ENCODE measurements at regions not wholly inside any gene's neighbourhood (a gene's known extent, or its start where the extent isn't known, plus 50 kb on each side); places are given as distances from the start of the nearest gene placed in this dataset.

GRCh38 chr12:77351860-77352259, 286.5 kb upstream of the E2F7 start:
- no peak for DNase-seq (ENCODE audit: low spot score)

- DNase-seq (ENCODE audit: low spot score): no peak
These were observed 284.5 kb upstream of the E2F7 start for GRCh38 chr12:77349689-77350370.

- no peak for DNase-seq (ENCODE audit: low spot score)
These were observed 281.6 kb upstream of the E2F7 start for GRCh38 chr12:77347017-77347416.

- DNase-seq (ENCODE audit: low spot score): no peak
These were observed 280.0 kb upstream of the E2F7 start for GRCh38 chr12:77345336-77345735.

- no peak for DNase-seq (ENCODE audit: low spot score)
These were observed 279.3 kb upstream of the E2F7 start for GRCh38 chr12:77344651-77345050.

- DNase-seq (ENCODE audit: low spot score): no peak
These were observed 277.9 kb upstream of the E2F7 start for GRCh38 chr12:77343291-77343690.

GRCh38 chr12:77342253-77342652, 276.9 kb upstream of the E2F7 start:
- DNase-seq (ENCODE audit: low spot score): no peak

GRCh38 chr12:77339610-77340009, 274.2 kb upstream of the E2F7 start:
- no peak for DNase-seq (ENCODE audit: low spot score)

GRCh38 chr12:77337362-77337761, 272.0 kb upstream of the E2F7 start:
- DNase-seq (ENCODE audit: low spot score): no peak

- no peak for DNase-seq (ENCODE audit: low spot score)
These were observed 269.4 kb upstream of the E2F7 start for GRCh38 chr12:77334806-77335205.

- no peak for DNase-seq (ENCODE audit: low spot score)
These were observed 263.0 kb upstream of the E2F7 start for GRCh38 chr12:77328326-77328725.

GRCh38 chr12:77325511-77326236, 260.3 kb upstream of the E2F7 start:
- DNase-seq (ENCODE audit: low spot score): no peak

- DNase-seq (ENCODE audit: low spot score): peak; percentile 71
These were observed 259.5 kb upstream of the E2F7 start for GRCh38 chr12:77324763-77325468.

- DNase-seq (ENCODE audit: low spot score): no peak
These were observed 259.0 kb upstream of the E2F7 start for GRCh38 chr12:77324416-77324762.

GRCh38 chr12:77323788-77324415, 258.5 kb upstream of the E2F7 start:
- no peak for DNase-seq (ENCODE audit: low spot score)

- no peak for DNase-seq (ENCODE audit: low spot score)
These were observed 253.8 kb upstream of the E2F7 start for GRCh38 chr12:77319166-77319565.

- no peak for DNase-seq (ENCODE audit: low spot score)
These were observed 250.0 kb upstream of the E2F7 start for GRCh38 chr12:77315407-77315806.

GRCh38 chr12:77314378-77315052, 249.1 kb upstream of the E2F7 start:
- no peak for DNase-seq (ENCODE audit: low spot score)

- no peak for DNase-seq (ENCODE audit: low spot score)
These were observed 242.7 kb upstream of the E2F7 start for GRCh38 chr12:77308056-77308455.

GRCh38 chr12:77300811-77301210, 235.4 kb upstream of the E2F7 start:
- DNase-seq (ENCODE audit: low spot score): no peak

- no peak for DNase-seq (ENCODE audit: low spot score)
These were observed 234.7 kb upstream of the E2F7 start for GRCh38 chr12:77299910-77300669.

All from HuH-7.5 (cell line).